ENCODE measurements at regions not wholly inside any gene's neighbourhood (a gene's known extent, or its start where the extent isn't known, plus 50 kb on each side); places are given as distances from the start of the nearest gene placed in this dataset.

DNA sequence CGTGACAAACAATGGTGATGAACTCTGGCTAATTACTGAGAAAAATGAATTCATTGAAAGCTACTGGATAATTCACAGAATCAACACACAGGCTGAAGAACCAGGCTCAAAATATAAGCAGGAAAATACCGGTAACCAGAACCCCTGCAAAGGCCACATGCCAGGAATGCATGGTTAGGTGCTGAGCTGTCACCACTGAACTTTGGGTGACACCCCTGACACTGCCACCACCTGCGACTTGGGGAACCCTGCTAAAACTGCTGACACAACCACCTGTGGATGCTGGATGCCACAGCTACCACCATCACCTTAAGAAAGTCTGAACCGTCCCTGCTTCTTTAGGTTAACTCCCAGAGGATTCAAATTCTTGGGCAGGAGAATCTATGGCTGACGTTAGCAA is 72.0 kb upstream of the NR4A3 start:
- no peak overlapping the region for H3K27ac ChIP-seq (ENCODE audit: low read depth in 1 of 2, low read length in 1 of 2)
- peaks cover 0 to 3% (median 0%) of the 10 kb centered on the region in 3 donors for H3K27me3 ChIP-seq (ENCODE audit: control insufficient read depth in 3 of 3, insufficient read depth in 3 of 3, low read length in 2 of 3)
- H3K4me1 ChIP-seq (ENCODE audit: control insufficient read depth in 5 of 5, insufficient read depth in 5 of 5, low read length in 5 of 5), result no peaks in the 10 kb centered on the region
- DNase-seq (no peak), ATAC-seq (ENCODE audit: insufficient read depth, low FRiP score) (no peak)
- H3K4me3 ChIP-seq, result no peak overlapping the region
- H3K9me3 ChIP-seq (ENCODE audit: control insufficient read depth in 4 of 4, insufficient read depth in 3 of 4, low read length in 3 of 4), result no peaks in the 10 kb centered on the region
- no peak overlapping the region for H3K9ac ChIP-seq (ENCODE audit: insufficient read depth in 1 of 2, low read length in 2 of 2)
- no peaks in the 10 kb centered on the region for H3K36me3 ChIP-seq (ENCODE audit: control insufficient read depth in 4 of 4, insufficient read depth in 4 of 4, low read length in 4 of 4)
- 92 to 95% methylated on average over 5 of the region's 5 CpGs for WGBS, 2 donors
- TF ChIP-seq, protein P1, sequence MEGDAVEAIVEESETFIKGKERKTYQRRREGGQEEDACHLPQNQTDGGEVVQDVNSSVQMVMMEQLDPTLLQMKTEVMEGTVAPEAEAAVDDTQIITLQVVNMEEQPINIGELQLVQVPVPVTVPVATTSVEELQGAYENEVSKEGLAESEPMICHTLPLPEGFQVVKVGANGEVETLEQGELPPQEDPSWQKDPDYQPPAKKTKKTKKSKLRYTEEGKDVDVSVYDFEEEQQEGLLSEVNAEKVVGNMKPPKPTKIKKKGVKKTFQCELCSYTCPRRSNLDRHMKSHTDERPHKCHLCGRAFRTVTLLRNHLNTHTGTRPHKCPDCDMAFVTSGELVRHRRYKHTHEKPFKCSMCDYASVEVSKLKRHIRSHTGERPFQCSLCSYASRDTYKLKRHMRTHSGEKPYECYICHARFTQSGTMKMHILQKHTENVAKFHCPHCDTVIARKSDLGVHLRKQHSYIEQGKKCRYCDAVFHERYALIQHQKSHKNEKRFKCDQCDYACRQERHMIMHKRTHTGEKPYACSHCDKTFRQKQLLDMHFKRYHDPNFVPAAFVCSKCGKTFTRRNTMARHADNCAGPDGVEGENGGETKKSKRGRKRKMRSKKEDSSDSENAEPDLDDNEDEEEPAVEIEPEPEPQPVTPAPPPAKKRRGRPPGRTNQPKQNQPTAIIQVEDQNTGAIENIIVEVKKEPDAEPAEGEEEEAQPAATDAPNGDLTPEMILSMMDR (IDR thresholded peaks at IDR 0.05; ENCODE audit: control extremely low read depth, extremely low read depth), result no peak

GRCh38 chr9:99750526-99750925 is 71.2 kb upstream of the NR4A3 start:
- 82 to 92% methylated on average over 6 of the region's 6 CpGs for WGBS, 2 donors

GRCh38 chr9:99752417-99753109 is 69.1 kb upstream of the NR4A3 start:
- WGBS, 2 donors, result 74 to 78% methylated on average over 4 of the region's 4 CpGs
- H3K36me3 ChIP-seq (ENCODE audit: control insufficient read depth in 4 of 4, insufficient read depth in 4 of 4, low read length in 4 of 4), result no peaks in the 10 kb centered on the region
- DNase-seq (no peak), ATAC-seq (ENCODE audit: insufficient read depth, low FRiP score) (peak; percentile 19)
- no peak overlapping the region for H3K4me3 ChIP-seq
- no peaks in the 10 kb centered on the region for H3K9me3 ChIP-seq (ENCODE audit: control insufficient read depth in 4 of 4, insufficient read depth in 3 of 4, low read length in 3 of 4)
- H3K27ac ChIP-seq (ENCODE audit: low read depth in 1 of 2, low read length in 1 of 2), result no peak overlapping the region
- H3K9ac ChIP-seq (ENCODE audit: insufficient read depth in 1 of 2, low read length in 2 of 2), result no peak overlapping the region
- TF ChIP-seq, protein P1 (IDR thresholded peaks at IDR 0.05; ENCODE audit: control extremely low read depth, extremely low read depth), result no peak
- H3K4me1 ChIP-seq (ENCODE audit: control insufficient read depth in 5 of 5, insufficient read depth in 5 of 5, low read length in 5 of 5), result no peaks in the 10 kb centered on the region
- peaks cover 0 to 3% (median 0%) of the 10 kb centered on the region in 3 donors for H3K27me3 ChIP-seq (ENCODE audit: control insufficient read depth in 3 of 3, insufficient read depth in 3 of 3, low read length in 2 of 3)

More at GRCh38 chr9:99750526-99750925, 71.2 kb upstream of the NR4A3 start:
- Histone ChIP-seq H3K9me3 (ENCODE audit: control insufficient read depth in 4 of 4, insufficient read depth in 3 of 4, low read length in 3 of 4) (no peaks in the 10 kb centered on the region), H3K27me3 (ENCODE audit: control insufficient read depth in 3 of 3, insufficient read depth in 3 of 3, low read length in 2 of 3) (peaks cover 0 to 3% (median 0%) of the 10 kb centered on the region in 3 donors), H3K4me3 (no peak overlapping the region), H3K9ac (ENCODE audit: insufficient read depth in 1 of 2, low read length in 2 of 2) (no peak overlapping the region), H3K27ac (ENCODE audit: low read depth in 1 of 2, low read length in 1 of 2) (no peak overlapping the region), H3K4me1 (ENCODE audit: control insufficient read depth in 5 of 5, insufficient read depth in 5 of 5, low read length in 5 of 5) (no peaks in the 10 kb centered on the region), H3K36me3 (ENCODE audit: control insufficient read depth in 4 of 4, insufficient read depth in 4 of 4, low read length in 4 of 4) (no peaks in the 10 kb centered on the region)
- no peak for ATAC-seq (ENCODE audit: insufficient read depth, low FRiP score)
- no peak for DNase-seq
- TF ChIP-seq, protein P1 (IDR thresholded peaks at IDR 0.05; ENCODE audit: control extremely low read depth, extremely low read depth), result no peak

- H3K9ac ChIP-seq (ENCODE audit: insufficient read depth in 1 of 2, low read length in 2 of 2), result no peak overlapping the region
- H3K27ac ChIP-seq (ENCODE audit: low read depth in 1 of 2, low read length in 1 of 2), result no peak overlapping the region
- ATAC-seq (ENCODE audit: insufficient read depth, low FRiP score) (no peak), DNase-seq (no peak)
- TF ChIP-seq, protein P1 (IDR thresholded peaks at IDR 0.05; ENCODE audit: control extremely low read depth, extremely low read depth), result no peak
- WGBS, 2 donors, result 89% methylated on average over 1 of the region's 1 CpG
- no peaks in the 10 kb centered on the region for H3K9me3 ChIP-seq (ENCODE audit: control insufficient read depth in 4 of 4, insufficient read depth in 3 of 4, low read length in 3 of 4)
- H3K27me3 ChIP-seq (ENCODE audit: control insufficient read depth in 3 of 3, insufficient read depth in 3 of 3, low read length in 2 of 3), result peaks cover 0 to 3% (median 0%) of the 10 kb centered on the region in 3 donors
- H3K4me3 ChIP-seq, result no peak overlapping the region
- no peaks in the 10 kb centered on the region for H3K36me3 ChIP-seq (ENCODE audit: control insufficient read depth in 4 of 4, insufficient read depth in 4 of 4, low read length in 4 of 4)
- H3K4me1 ChIP-seq (ENCODE audit: control insufficient read depth in 5 of 5, insufficient read depth in 5 of 5, low read length in 5 of 5), result no peaks in the 10 kb centered on the region
These were observed 68.2 kb upstream of the NR4A3 start for GRCh38 chr9:99753436-99753835.
